ENCODE measurements at regions not wholly inside any gene's neighbourhood (a gene's known extent, or its start where the extent isn't known, plus 50 kb on each side); places are given as distances from the start of the nearest gene placed in this dataset.

- Histone ChIP-seq H3K27ac (ENCODE audit: extremely low read length, insufficient read depth, low read length) (no peak overlapping the region), H3K9me3 (ENCODE audit: low read length) (peaks cover 25% of the 10 kb centered on the region), H3K4me1 (ENCODE audit: insufficient read depth, low read length) (no peaks in the 10 kb centered on the region), H2AFZ (ENCODE audit: low read length) (no peak overlapping the region), H3K36me3 (replicated peaks in 1 of 2; ENCODE audit: control insufficient read depth in 1 of 2, insufficient read depth in 2 of 2, low read length in 2 of 2) (no peaks in the 10 kb centered on the region), H4K20me1 (ENCODE audit: insufficient read depth, low read length) (no peaks in the 10 kb centered on the region), H3K79me2 (ENCODE audit: insufficient read depth, low read length) (no peaks in the 10 kb centered on the region), H3K9ac (ENCODE audit: insufficient read depth, low read depth, low read length) (no peak overlapping the region), H3K27me3 (ENCODE audit: control insufficient read depth in 1 of 2, insufficient read depth in 2 of 2, low read length in 2 of 2) (no peaks in the 10 kb centered on the region), H3K4me3 (replicated peaks in 1 of 3; ENCODE audit: insufficient read depth in 1 of 3, low read depth in 2 of 3, low read length in 3 of 3) (no peak overlapping the region), H3K4me2 (ENCODE audit: low read depth, low read length) (no peak overlapping the region)
- in situ Hi-C loops (cut with HindIII; ENCODE audit: extremely low pct_ligation_motif_present, low pct_unique_long_range_greater_than_20kb) (no loop called here), intact Hi-C loops (cut with micrococcal nuclease; ENCODE audit: unreplicated experiment) (no loop called here)
- FAIRE-seq (no peak), ATAC-seq (no peak), DNase-seq (ENCODE audit: low spot score) (no peak)
- POLR2A ChIA-PET = no interaction called here
- CTCF ChIA-PET (ENCODE audit: low intra/inter-chr PET ratio, low total read pairs) = no interaction called here
- no TSS peak for BruUV-seq (replicated peaks)
- WGBS (ENCODE audit: low lambda C conversion rate) = 2% methylated on average over 2 of the region's 2 CpGs
- TF ChIP-seq ZNF576 (CRISPR knock-in tag; IDR thresholded peaks at IDR 0.05) (no peak), MEIS1 (CRISPR knock-in tag; IDR thresholded peaks at IDR 0.05; ENCODE audit: borderline replicate concordance) (no peak), SCMH1 (CRISPR knock-in tag; IDR thresholded peaks at IDR 0.05; ENCODE audit: borderline replicate concordance) (no peak), ZNF709 (CRISPR knock-in tag; IDR thresholded peaks at IDR 0.05) (no peak), SP2 (CRISPR knock-in tag; IDR thresholded peaks at IDR 0.05) (no peak), ZNF205 (CRISPR knock-in tag; IDR thresholded peaks at IDR 0.05) (no peak), ZNF326 (CRISPR knock-in tag; IDR thresholded peaks at IDR 0.05; ENCODE audit: borderline replicate concordance) (no peak), ARID5B (CRISPR knock-in tag; IDR thresholded peaks at IDR 0.05) (no peak), ATRX (CRISPR knock-in tag; IDR thresholded peaks at IDR 0.05; ENCODE audit: borderline replicate concordance) (no peak), ZNF792 (CRISPR knock-in tag; IDR thresholded peaks at IDR 0.05) (no peak), ZNF570 (CRISPR knock-in tag; IDR thresholded peaks at IDR 0.05; ENCODE audit: borderline replicate concordance) (no peak), SNAI1 (CRISPR knock-in tag; IDR thresholded peaks at IDR 0.05; ENCODE audit: borderline replicate concordance) (no peak), SMAD9 (CRISPR knock-in tag; IDR thresholded peaks at IDR 0.05) (no peak), IRF2 (CRISPR knock-in tag; IDR thresholded peaks at IDR 0.05) (no peak)
- TF ChIP-seq, protein P1, sequence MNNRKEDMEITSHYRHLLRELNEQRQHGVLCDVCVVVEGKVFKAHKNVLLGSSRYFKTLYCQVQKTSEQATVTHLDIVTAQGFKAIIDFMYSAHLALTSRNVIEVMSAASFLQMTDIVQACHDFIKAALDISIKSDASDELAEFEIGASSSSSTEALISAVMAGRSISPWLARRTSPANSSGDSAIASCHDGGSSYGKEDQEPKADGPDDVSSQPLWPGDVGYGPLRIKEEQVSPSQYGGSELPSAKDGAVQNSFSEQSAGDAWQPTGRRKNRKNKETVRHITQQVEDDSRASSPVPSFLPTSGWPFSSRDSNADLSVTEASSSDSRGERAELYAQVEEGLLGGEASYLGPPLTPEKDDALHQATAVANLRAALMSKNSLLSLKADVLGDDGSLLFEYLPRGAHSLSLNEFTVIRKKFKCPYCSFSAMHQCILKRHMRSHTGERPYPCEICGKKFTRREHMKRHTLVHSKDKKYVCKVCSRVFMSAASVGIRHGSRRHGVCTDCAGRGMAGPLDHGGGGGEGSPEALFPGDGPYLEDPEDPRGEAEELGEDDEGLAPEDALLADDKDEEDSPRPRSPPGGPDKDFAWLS (CRISPR knock-in tag; IDR thresholded peaks at IDR 0.05; ENCODE audit: borderline replicate concordance) = no peak
- TF ChIP-seq, protein P2, sequence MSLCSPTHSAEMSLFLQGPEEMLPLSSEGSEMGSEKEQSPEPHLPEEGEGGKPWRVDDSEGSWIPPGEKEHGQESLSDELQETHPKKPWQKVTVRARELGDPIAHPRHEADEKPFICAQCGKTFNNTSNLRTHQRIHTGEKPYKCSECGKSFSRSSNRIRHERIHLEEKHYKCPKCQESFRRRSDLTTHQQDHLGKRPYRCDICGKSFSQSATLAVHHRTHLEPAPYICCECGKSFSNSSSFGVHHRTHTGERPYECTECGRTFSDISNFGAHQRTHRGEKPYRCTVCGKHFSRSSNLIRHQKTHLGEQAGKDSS (CRISPR knock-in tag; IDR thresholded peaks at IDR 0.05; ENCODE audit: borderline replicate concordance, low read depth) = no peak
These were observed 689.0 kb downstream of the REEP3 start for GRCh38 chr10:64210211-64210610.

Measured in HepG2 (cell line).